ENCODE measurements at regions not wholly inside any gene's neighbourhood (a gene's known extent, or its start where the extent isn't known, plus 50 kb on each side); places are given as distances from the start of the nearest gene placed in this dataset.
A peak's percentile ranks its signal among the peaks of the same experiment; 100 is the strongest.

DNA sequence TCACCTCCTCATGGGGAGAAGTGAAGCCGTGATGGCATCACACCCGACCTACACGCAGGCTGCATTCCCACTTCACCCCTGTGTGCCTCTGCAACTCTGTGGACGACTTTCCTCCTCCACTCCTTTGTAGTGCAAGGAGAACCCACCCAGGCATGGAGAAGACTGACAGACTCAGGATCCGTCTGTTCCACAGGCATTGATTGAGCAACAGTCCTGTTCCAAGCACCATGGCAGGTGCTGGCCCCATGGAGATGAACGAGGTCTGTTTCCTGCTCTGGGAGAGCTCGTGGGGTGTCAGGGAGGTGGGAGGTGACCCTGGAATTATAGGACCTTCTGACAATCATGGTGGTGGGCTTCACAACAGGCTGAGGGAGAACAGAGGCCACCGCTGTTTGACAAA, 284.7 kb upstream of the HDAC4 start:
- 85 to 91% methylated on average over 7 to 8 of the region's 8 CpGs for WGBS, 2 donors
- peak; percentile 6 for DNase-seq
- no peaks in the 10 kb centered on the region for H3K36me3 ChIP-seq (ENCODE audit: low read depth, missing control alignments)
- TF ChIP-seq CTCF (IDR thresholded peaks at IDR 0.05) (no peak), POLR2A (IDR thresholded peaks at IDR 0.05) (no peak)
- intact Hi-C loops (cut with DNase I; ENCODE audit: low total_unique reads) = no loop called here
- no peaks in the 10 kb centered on the region for H3K4me1 ChIP-seq
- no peak overlapping the region for H3K4me3 ChIP-seq
- no peak overlapping the region for H3K27ac ChIP-seq
- H3K27me3 ChIP-seq = no peaks in the 10 kb centered on the region
- no peaks in the 10 kb centered on the region for H3K9me3 ChIP-seq

GRCh38 chr2:239684996-239685395, 284.2 kb upstream of the HDAC4 start:
- H3K27me3 ChIP-seq = no peaks in the 10 kb centered on the region
- H3K4me3 ChIP-seq = no peak overlapping the region
- intact Hi-C loops (cut with DNase I; ENCODE audit: low total_unique reads) = no loop called here
- DNase-seq = no peak
- H3K4me1 ChIP-seq = no peaks in the 10 kb centered on the region
- H3K36me3 ChIP-seq (ENCODE audit: low read depth, missing control alignments) = no peaks in the 10 kb centered on the region
- H3K27ac ChIP-seq = no peak overlapping the region
- TF ChIP-seq CTCF (IDR thresholded peaks at IDR 0.05) = no peak
- TF ChIP-seq POLR2A (IDR thresholded peaks at IDR 0.05) = no peak
- WGBS, 2 donors = 85 to 86% methylated on average over 4 of the region's 4 CpGs
- no peaks in the 10 kb centered on the region for H3K9me3 ChIP-seq

- 92 to 94% methylated on average over 6 of the region's 6 CpGs for WGBS, 2 donors
- H3K4me3 ChIP-seq = no peak overlapping the region
- H3K27ac ChIP-seq = no peak overlapping the region
- H3K4me1 ChIP-seq = no peaks in the 10 kb centered on the region
- H3K36me3 ChIP-seq (ENCODE audit: low read depth, missing control alignments) = no peaks in the 10 kb centered on the region
- no peaks in the 10 kb centered on the region for H3K9me3 ChIP-seq
- DNase-seq = peak; percentile 3
- H3K27me3 ChIP-seq = no peaks in the 10 kb centered on the region
- intact Hi-C loops (cut with DNase I; ENCODE audit: low total_unique reads) = no loop called here
- TF ChIP-seq POLR2A (IDR thresholded peaks at IDR 0.05) (no peak), CTCF (IDR thresholded peaks at IDR 0.05) (no peak)
Measured at GRCh38 chr2:239684271-239684810, 283.5 kb upstream of the HDAC4 start.

GRCh38 chr2:239682518-239682917, 281.7 kb upstream of the HDAC4 start:
- Histone ChIP-seq H3K27me3 (no peaks in the 10 kb centered on the region), H3K36me3 (ENCODE audit: low read depth, missing control alignments) (no peaks in the 10 kb centered on the region), H3K4me3 (no peak overlapping the region), H3K4me1 (no peaks in the 10 kb centered on the region), H3K27ac (no peak overlapping the region), H3K9me3 (no peaks in the 10 kb centered on the region)
- 86 to 95% methylated on average over 2 of the region's 2 CpGs for WGBS, 2 donors
- TF ChIP-seq CTCF (IDR thresholded peaks at IDR 0.05) = no peak
- TF ChIP-seq POLR2A (IDR thresholded peaks at IDR 0.05) = no peak
- no peak for DNase-seq
- intact Hi-C loops (cut with DNase I; ENCODE audit: low total_unique reads) = no loop called here

GRCh38 chr2:239679755-239680154, 278.9 kb upstream of the HDAC4 start:
- H3K36me3 ChIP-seq (ENCODE audit: low read depth, missing control alignments) = no peaks in the 10 kb centered on the region
- no peaks in the 10 kb centered on the region for H3K4me1 ChIP-seq
- TF ChIP-seq POLR2A (IDR thresholded peaks at IDR 0.05) (no peak), CTCF (IDR thresholded peaks at IDR 0.05) (no peak)
- no peaks in the 10 kb centered on the region for H3K27me3 ChIP-seq
- no peaks in the 10 kb centered on the region for H3K9me3 ChIP-seq
- WGBS, 2 donors = 100% methylated on average over 1 of the region's 1 CpG
- no peak overlapping the region for H3K27ac ChIP-seq
- no peak overlapping the region for H3K4me3 ChIP-seq
- DNase-seq = peak; percentile 4
- intact Hi-C loops (cut with DNase I; ENCODE audit: low total_unique reads) = no loop called here

All from testis (tissue), 2 donors.